GM12874 (cell line): ENCODE measurements at regions not wholly inside any gene's neighbourhood (a gene's known extent, or its start where the extent isn't known, plus 50 kb on each side); places are given as distances from the start of the nearest gene placed in this dataset.

Experiments
- CTCF ChIP-seq: IDR thresholded peaks from 2 replicates; pipeline ENCODE4 v1.5.1; 2011; ENCODE audit warnings: low read depth, mild to moderate bottlenecking, control low read depth, low read length, moderate library complexity; ENCODE audit not compliant: insufficient read depth

- no peak for TF ChIP-seq CTCF
Measured at GRCh38 chr2:128521482-128521881, 202.8 kb upstream of the HS6ST1 start.

- no peak for TF ChIP-seq CTCF
Measured at GRCh38 chr2:128522829-128523228, 204.2 kb upstream of the HS6ST1 start.

DNA sequence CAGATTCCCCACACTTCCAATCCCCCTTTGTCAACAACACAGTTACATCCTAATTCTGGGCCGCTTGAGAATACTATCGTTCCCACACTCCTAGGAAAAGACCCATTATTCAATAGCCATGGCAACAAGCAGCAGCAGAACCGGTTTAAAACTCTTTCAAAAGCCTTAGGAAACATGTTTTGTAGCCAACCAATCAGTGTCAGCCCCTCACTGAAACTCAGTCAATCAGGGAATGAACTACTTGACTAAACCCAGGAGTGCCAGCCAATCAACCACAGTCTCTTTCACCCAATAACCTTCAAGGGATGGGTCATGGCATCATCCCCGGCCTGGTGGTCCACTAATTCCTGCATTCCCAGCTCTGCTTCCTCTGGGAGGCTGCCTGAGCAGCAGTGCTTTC lies 204.8 kb upstream of the HS6ST1 start:
- TF ChIP-seq CTCF: no peak

- TF ChIP-seq CTCF: no peak
Measured at GRCh38 chr2:128524183-128524582, 205.5 kb upstream of the HS6ST1 start.

DNA sequence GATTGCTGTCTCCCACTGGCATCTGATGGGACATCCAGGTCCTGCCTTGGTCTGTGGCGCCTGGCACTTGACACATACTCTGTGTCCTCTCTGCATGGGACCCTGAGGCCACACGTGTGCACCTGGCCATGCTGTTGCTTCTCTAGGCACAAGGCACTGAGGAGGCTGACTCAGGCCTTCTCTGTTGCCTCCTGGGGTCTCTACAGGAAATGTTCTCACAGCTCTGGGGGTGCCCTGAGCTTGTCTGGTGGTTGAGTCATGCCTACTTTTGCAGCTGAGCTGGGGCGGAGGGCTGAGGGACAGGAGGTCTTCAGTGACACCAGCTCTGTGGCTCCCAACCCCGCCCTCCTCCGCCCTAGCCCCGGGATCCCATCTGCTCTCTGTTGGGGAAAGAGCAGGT lies 207.0 kb upstream of the HS6ST1 start:
- TF ChIP-seq CTCF: no peak

- no peak for TF ChIP-seq CTCF
Measured at GRCh38 chr2:128526455-128526976, 207.8 kb upstream of the HS6ST1 start.

- no peak for TF ChIP-seq CTCF
Measured at GRCh38 chr2:128528133-128528532, 209.5 kb upstream of the HS6ST1 start.
